B cell (primary cell): ENCODE measurements at regions not wholly inside any gene's neighbourhood (a gene's known extent, or its start where the extent isn't known, plus 50 kb on each side); places are given as distances from the start of the nearest gene placed in this dataset.

ENCODE experiments used
- ATAC-seq: fragments of 200-7000 bp; cut with Tn5 transposase; one replicate; pipeline ENCODE4 v1.10.0; 2021; ENCODE audit warnings: low read depth, mild to moderate bottlenecking, moderate number of reproducible peaks, moderate library complexity
- CTCF ChIA-PET: fragments of 350-600 bp; sonication (Branson Sonifier 250); formaldehyde crosslinking; loops from one replicate; lab custom pipeline; 2021; ENCODE audit warnings: antibody characterized with exemption, inconsistent platforms; lab: Charles Lee
- POLR2A ChIA-PET: fragments of 350-600 bp; sonication (Branson Sonifier 250); formaldehyde crosslinking; loops from one replicate; lab custom pipeline; 2021; ENCODE audit warnings: antibody characterized with exemption; lab: Charles Lee
- DNase-seq: peaks from one replicate; pipeline ENCODE4 v3.0.0; 2013
- H2AFZ ChIP-seq: 2 replicates; pipeline ENCODE4 v1.6.1; 2012; ENCODE audit warnings: mild to moderate bottlenecking, low read depth, low read length; ENCODE audit not compliant: insufficient read depth, poor library complexity, severe bottlenecking
- H3K27ac ChIP-seq, 2 donors: 1 replicate in 1 of 2; 2 replicates in 1 of 2; pipeline ENCODE4 v1.5.1; 2012 to 2013; ENCODE audit warnings: low read length in 2 of 2, mild to moderate bottlenecking in 2 of 2, moderate library complexity in 1 of 2
- H3K27me3 ChIP-seq, 4 experiments: fragments of 200-600 bp in 1 of 4; sonication (generic) in 1 of 4; replicated peaks in 1 of 4; 1 replicate in 2 of 4; 2 replicates in 2 of 4; pipeline versions ENCODE4 v1.6.1 to v1.7.0; 2013 to 2016; ENCODE audit warnings: low read length in 3 of 4, mild to moderate bottlenecking in 2 of 4, mixed read lengths in 1 of 4, moderate library complexity in 1 of 4; ENCODE audit not compliant: insufficient read depth in 4 of 4, control insufficient read depth in 3 of 4; ENCODE audit errors: control extremely low read depth in 1 of 4
- H3K36me3 ChIP-seq, 2 experiments: replicated peaks in 1 of 2; 1 replicate in 1 of 2; 2 replicates in 1 of 2; pipeline versions ENCODE4 v1.6.1 to v1.7.1; 2013; ENCODE audit warnings: low read length in 1 of 2; ENCODE audit not compliant: insufficient read depth in 2 of 2, control insufficient read depth in 1 of 2; ENCODE audit errors: control extremely low read depth in 1 of 2, extremely low read depth in 1 of 2
- H3K4me1 ChIP-seq, 2 donors: fragments of 200-600 bp in 1 of 2; sonication (generic) in 1 of 2; 1 replicate in 1 of 2; 2 replicates in 1 of 2; pipeline versions ENCODE4 v1.5.1 to v1.6.1; 2013 to 2017; ENCODE audit warnings: low read length in 2 of 2; ENCODE audit not compliant: control insufficient read depth in 2 of 2, insufficient read depth in 2 of 2
- H3K4me2 ChIP-seq: replicated peaks from 2 replicates; pipeline ENCODE3; 2012; ENCODE audit warnings: mild to moderate bottlenecking, low read depth, low read length; ENCODE audit not compliant: poor library complexity, severe bottlenecking
- H3K4me3 ChIP-seq, 5 experiments: fragments of 200-600 bp in 1 of 5; sonication (generic) in 1 of 5; 1 replicate in 3 of 5; 2 replicates in 2 of 5; pipeline versions ENCODE4 v1.5.1 to v1.7.0; 2011 to 2016; ENCODE audit warnings: low read length in 4 of 5, mild to moderate bottlenecking in 4 of 5, low read depth in 2 of 5, control low read depth in 1 of 5, moderate library complexity in 1 of 5; ENCODE audit not compliant: insufficient read depth in 1 of 5; ENCODE audit errors: control extremely low read depth in 1 of 5, extremely low read depth in 1 of 5
- H3K79me2 ChIP-seq: fragments of 200-600 bp; sonication (generic); one replicate; pipeline ENCODE4 v1.6.0; 2016; ENCODE audit warnings: low read length; ENCODE audit not compliant: control insufficient read depth, insufficient read depth
- H3K9ac ChIP-seq: fragments of 200-600 bp; sonication (generic); 2 replicates; pipeline ENCODE4 v1.6.1; 2017; ENCODE audit warnings: mild to moderate bottlenecking, low read length, moderate library complexity
- H3K9me3 ChIP-seq, 3 donors: one replicate each; pipeline versions ENCODE4 v1.6.1 to v1.7.1; 2013; ENCODE audit warnings: low read length in 2 of 3; ENCODE audit not compliant: control insufficient read depth in 2 of 3, insufficient read depth in 1 of 3; ENCODE audit errors: control extremely low read depth in 1 of 3
- H4K20me1 ChIP-seq: 2 replicates; pipeline ENCODE4 v1.6.0; 2012; ENCODE audit warnings: mild to moderate bottlenecking, low read length; ENCODE audit not compliant: insufficient read depth, control insufficient read depth, poor library complexity, severe bottlenecking
- H3K27ac Mint-ChIP-seq: one replicate; pipeline ENCODE4 v1.8.0; 2021; ENCODE audit warnings: mixed read lengths
- H3K27me3 Mint-ChIP-seq: one replicate; pipeline ENCODE4 v1.8.0; 2021; ENCODE audit warnings: mixed read lengths
- H3K4me1 Mint-ChIP-seq: one replicate; pipeline ENCODE4 v1.8.0; 2021; ENCODE audit warnings: mixed read lengths
- H3K4me3 Mint-ChIP-seq: one replicate; pipeline ENCODE4 v1.8.0; 2021; ENCODE audit warnings: mixed read lengths
- H3K9me3 Mint-ChIP-seq: one replicate; pipeline ENCODE4 v1.8.0; 2022; ENCODE audit warnings: mixed read lengths; ENCODE audit not compliant: insufficient read depth
- CTCF ChIP-seq: fragments of 200-600 bp; IDR thresholded peaks from one replicate; pipeline ENCODE4 v1.8.0; 2022; ENCODE audit warnings: antibody characterized with exemption, mild to moderate bottlenecking
- EZH2 ChIP-seq: IDR thresholded peaks from 2 replicates; pipeline ENCODE4 v1.6.1; 2012; ENCODE audit warnings: borderline replicate concordance, low read depth, mild to moderate bottlenecking, moderate library complexity, low read length; ENCODE audit not compliant: insufficient read depth, poor library complexity, severe bottlenecking
- WGBS: methylation state at CpG from one replicate; pipeline ENCODE4 v1.1.5; 2013; ENCODE audit warnings: missing lambda C conversion rate; ENCODE audit not compliant: insufficient coverage; 5-methylcytosine and 5-hydroxymethylcytosine counted together
- intact Hi-C: fragments of 100-400 bp; cut with micrococcal nuclease; formaldehyde crosslinking; loops from one replicate; pipeline ENCODE4 v1.10.0; 2022

DNA sequence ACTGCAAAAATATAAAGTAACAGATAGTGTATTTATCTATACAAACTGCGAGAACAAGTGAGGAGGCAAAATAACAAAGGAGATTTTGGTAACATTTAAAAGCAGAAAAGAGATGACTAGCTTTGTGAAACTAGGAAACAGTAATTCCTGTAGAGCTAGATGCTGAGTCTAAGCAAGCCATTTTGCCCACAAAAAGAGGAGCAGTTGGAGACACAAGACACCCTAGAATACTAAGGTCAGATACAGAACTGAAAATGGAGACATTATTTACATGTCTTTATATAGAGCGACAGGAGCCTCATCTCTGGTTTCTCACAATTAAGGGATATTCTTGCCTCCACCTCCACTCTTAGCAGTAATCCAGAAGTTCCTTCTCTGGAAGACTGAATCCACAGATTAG lies 732.4 kb upstream of the GBE1 start:
- H3K9me3 Mint-ChIP-seq, result no peaks in the 10 kb centered on the region
- CTCF ChIA-PET, result no interaction called here
- H3K79me2 ChIP-seq, result no peaks in the 10 kb centered on the region
- H3K27me3 Mint-ChIP-seq, result no peaks in the 10 kb centered on the region
- H3K27ac Mint-ChIP-seq, result no peak overlapping the region
- intact Hi-C loops, result no loop called here
- H3K36me3 ChIP-seq, result no peaks in the 10 kb centered on the region
- H3K4me1 Mint-ChIP-seq, result no peaks in the 10 kb centered on the region
- H2AFZ ChIP-seq, result no peak overlapping the region
- no peak overlapping the region for H3K4me3 Mint-ChIP-seq
- H3K4me2 ChIP-seq, result no peak overlapping the region
- H3K27me3 ChIP-seq, result no peaks in the 10 kb centered on the region
- no peak overlapping the region for H3K4me3 ChIP-seq
- no peak overlapping the region for H3K9ac ChIP-seq
- H3K9me3 ChIP-seq, result peaks cover 0 to 7% (median 0%) of the 10 kb centered on the region in 3 donors
- DNase-seq (no peak), ATAC-seq (no peak)
- no peaks in the 10 kb centered on the region for H4K20me1 ChIP-seq
- TF ChIP-seq EZH2, result no peak
- TF ChIP-seq CTCF, result no peak
- no peaks in the 10 kb centered on the region for H3K4me1 ChIP-seq
- H3K27ac ChIP-seq, result no peak overlapping the region
- POLR2A ChIA-PET, result no interaction called here
- WGBS, result 100% methylated on average over 1 of the region's 2 CpGs

DNA sequence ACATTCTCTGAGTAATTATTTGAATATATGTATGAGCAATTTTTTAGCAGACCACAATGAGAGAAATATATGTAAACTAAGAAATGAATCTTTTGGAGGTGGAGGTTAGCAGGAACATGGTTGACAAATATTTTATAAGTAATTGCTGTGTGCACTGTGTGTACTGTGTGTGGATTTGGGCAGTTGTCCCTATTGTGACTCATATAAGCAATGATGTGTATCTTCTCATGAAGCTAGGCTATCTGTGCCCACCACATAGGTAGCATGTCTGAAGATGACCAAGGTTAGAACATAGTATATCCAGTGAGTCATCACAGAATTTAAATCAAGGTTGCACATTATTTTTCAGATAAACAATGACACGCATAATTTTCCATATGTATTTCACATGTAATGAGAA lies 713.9 kb upstream of the GBE1 start:
- Histone ChIP-seq H3K27me3 (no peaks in the 10 kb centered on the region), H2AFZ (no peak overlapping the region), H3K9ac (no peak overlapping the region), H3K4me3 (no peak overlapping the region), H3K4me2 (no peak overlapping the region), H3K79me2 (no peaks in the 10 kb centered on the region), H3K9me3 (no peaks in the 10 kb centered on the region), H3K36me3 (no peaks in the 10 kb centered on the region), H3K4me1 (no peaks in the 10 kb centered on the region), H4K20me1 (no peaks in the 10 kb centered on the region), H3K27ac (no peak overlapping the region)
- ChIA-PET POLR2A (no interaction called here), CTCF (no interaction called here)
- DNase-seq (no peak), ATAC-seq (no peak)
- TF ChIP-seq CTCF, result no peak
- TF ChIP-seq EZH2, result no peak
- H3K4me3 Mint-ChIP-seq, result no peak overlapping the region
- intact Hi-C loops, result no loop called here
- no peaks in the 10 kb centered on the region for H3K4me1 Mint-ChIP-seq
- no peaks in the 10 kb centered on the region for H3K27me3 Mint-ChIP-seq
- WGBS, result no CpG with 5 or more reads among the region's 1 CpG
- H3K27ac Mint-ChIP-seq, result no peak overlapping the region
- no peaks in the 10 kb centered on the region for H3K9me3 Mint-ChIP-seq
